ENCODE measurements at regions not wholly inside any gene's neighbourhood (a gene's known extent, or its start where the extent isn't known, plus 50 kb on each side); places are given as distances from the start of the nearest gene placed in this dataset.
"Not testable (repeated sequence)": the region's sequence is repeated elsewhere in the genome, so short reads cannot be mapped to it uniquely, and the experiment has no call there.

GRCh38 chr2:131834203-131835020, 306.7 kb downstream of the CCDC74A start:
- TF ChIP-seq CTCF (IDR thresholded peaks at IDR 0.05; ENCODE audit: low read depth, low read length); EZH2phosphoT487 (IDR thresholded peaks at IDR 0.05; ENCODE audit: low read depth): not testable (repeated sequence)

Data from OCI-LY3 (cell line).